RPMI8226 (cell line): ENCODE measurements at regions not wholly inside any gene's neighbourhood (a gene's known extent, or its start where the extent isn't known, plus 50 kb on each side); places are given as distances from the start of the nearest gene placed in this dataset.
"Not testable (repeated sequence)": the region's sequence is repeated elsewhere in the genome, so short reads cannot be mapped to it uniquely, and the experiment has no call there.

Experiments used
- DNase-seq: peaks from one replicate; pipeline ENCODE4 v3.0.0-alpha.2; 2015

- DNase-seq, result not testable (repeated sequence)
Observed at GRCh38 chrY:7588176-7588575, 676.6 kb upstream of the AMELY start.

- DNase-seq, result no peak
Observed at GRCh38 chrY:7562541-7562940, 651.0 kb upstream of the AMELY start.

GRCh38 chrY:7557675-7558074 lies 646.1 kb upstream of the AMELY start:
- DNase-seq, result peak; percentile 11

GRCh38 chrY:7555006-7555405 lies 643.5 kb upstream of the AMELY start:
- DNase-seq, result peak; percentile 2

- no peak for DNase-seq
Observed at GRCh38 chrY:7545060-7545459, 633.5 kb upstream of the AMELY start.

- DNase-seq, result no peak
Observed at GRCh38 chrY:7544172-7544770, 632.7 kb upstream of the AMELY start.

- DNase-seq, result no peak
Observed at GRCh38 chrY:7543506-7543905, 632.0 kb upstream of the AMELY start.

- DNase-seq, result no peak
Observed at GRCh38 chrY:7542256-7542858, 630.8 kb upstream of the AMELY start.

GRCh38 chrY:7529396-7529795 lies 617.8 kb upstream of the AMELY start:
- DNase-seq, result no peak

GRCh38 chrY:7527568-7527967 lies 616.0 kb upstream of the AMELY start:
- DNase-seq, result not testable (repeated sequence)

- DNase-seq, result no peak
Observed at GRCh38 chrY:7518387-7518786, 606.8 kb upstream of the AMELY start.

- DNase-seq, result no peak
Observed at GRCh38 chrY:7516268-7516667, 604.7 kb upstream of the AMELY start.

GRCh38 chrY:7515812-7516211 lies 604.3 kb upstream of the AMELY start:
- DNase-seq, result no peak

- DNase-seq, result no peak
Observed at GRCh38 chrY:7502896-7503295, 591.3 kb upstream of the AMELY start.

GRCh38 chrY:7501236-7501635 lies 589.7 kb upstream of the AMELY start:
- DNase-seq, result no peak

- DNase-seq, result no peak
Observed at GRCh38 chrY:7496001-7496400, 584.4 kb upstream of the AMELY start.

- DNase-seq, result not testable (repeated sequence)
Observed at GRCh38 chrY:7484455-7485285, 573.1 kb upstream of the AMELY start.

- no peak for DNase-seq
Observed at GRCh38 chrY:7471976-7472375, 560.4 kb upstream of the AMELY start.

GRCh38 chrY:7470037-7470436 lies 558.5 kb upstream of the AMELY start:
- DNase-seq, result no peak

GRCh38 chrY:7468951-7469745 lies 557.6 kb upstream of the AMELY start:
- DNase-seq, result no peak

- DNase-seq, result no peak
Observed at GRCh38 chrY:7467796-7468520, 556.4 kb upstream of the AMELY start.

GRCh38 chrY:7465185-7465621 lies 553.7 kb upstream of the AMELY start:
- DNase-seq, result no peak

- DNase-seq, result no peak
Observed at GRCh38 chrY:7464742-7465141, 553.2 kb upstream of the AMELY start.
